ENCODE measurements at regions not wholly inside any gene's neighbourhood (a gene's known extent, or its start where the extent isn't known, plus 50 kb on each side); places are given as distances from the start of the nearest gene placed in this dataset.

GRCh38 chr20:39111359-39112177 is 149.4 kb downstream of the DHX35 start:
- Histone ChIP-seq H3K27ac (no peak overlapping the region), H3K27me3 (peaks cover 0 to 4% of the 10 kb centered on the region in 2 donors), H3K36me3 (replicated peaks in 1 of 2; ENCODE audit: insufficient read depth in 1 of 2, low read depth in 2 of 2) (no peaks in the 10 kb centered on the region), H3K4me1 (peaks cover 5% of the 10 kb centered on the region), H3K4me3 (no peak overlapping the region), H3K9me3 (no peaks in the 10 kb centered on the region)
- DNase-seq: no peak
- peak; percentile 12 for ATAC-seq
- TF ChIP-seq, protein P1, sequence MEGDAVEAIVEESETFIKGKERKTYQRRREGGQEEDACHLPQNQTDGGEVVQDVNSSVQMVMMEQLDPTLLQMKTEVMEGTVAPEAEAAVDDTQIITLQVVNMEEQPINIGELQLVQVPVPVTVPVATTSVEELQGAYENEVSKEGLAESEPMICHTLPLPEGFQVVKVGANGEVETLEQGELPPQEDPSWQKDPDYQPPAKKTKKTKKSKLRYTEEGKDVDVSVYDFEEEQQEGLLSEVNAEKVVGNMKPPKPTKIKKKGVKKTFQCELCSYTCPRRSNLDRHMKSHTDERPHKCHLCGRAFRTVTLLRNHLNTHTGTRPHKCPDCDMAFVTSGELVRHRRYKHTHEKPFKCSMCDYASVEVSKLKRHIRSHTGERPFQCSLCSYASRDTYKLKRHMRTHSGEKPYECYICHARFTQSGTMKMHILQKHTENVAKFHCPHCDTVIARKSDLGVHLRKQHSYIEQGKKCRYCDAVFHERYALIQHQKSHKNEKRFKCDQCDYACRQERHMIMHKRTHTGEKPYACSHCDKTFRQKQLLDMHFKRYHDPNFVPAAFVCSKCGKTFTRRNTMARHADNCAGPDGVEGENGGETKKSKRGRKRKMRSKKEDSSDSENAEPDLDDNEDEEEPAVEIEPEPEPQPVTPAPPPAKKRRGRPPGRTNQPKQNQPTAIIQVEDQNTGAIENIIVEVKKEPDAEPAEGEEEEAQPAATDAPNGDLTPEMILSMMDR (IDR thresholded peaks at IDR 0.05): no peak
- no peak for TF ChIP-seq POLR2A (IDR thresholded peaks at IDR 0.05)
- 0 to 11% methylated on average over 4 of the region's 4 CpGs for WGBS, 2 donors
- intact Hi-C loops (cut with DNase I): no loop called here

GRCh38 chr20:39110819-39111136 is 148.6 kb downstream of the DHX35 start:
- no peaks in the 10 kb centered on the region for H3K36me3 ChIP-seq (replicated peaks in 1 of 2; ENCODE audit: insufficient read depth in 1 of 2, low read depth in 2 of 2)
- H3K27me3 ChIP-seq: peaks cover 0 to 4% of the 10 kb centered on the region in 2 donors
- ATAC-seq: no peak
- no peak for DNase-seq
- no peak for TF ChIP-seq POLR2A (IDR thresholded peaks at IDR 0.05)
- TF ChIP-seq, protein P1 (IDR thresholded peaks at IDR 0.05): no peak
- H3K9me3 ChIP-seq: no peaks in the 10 kb centered on the region
- no peak overlapping the region for H3K27ac ChIP-seq
- intact Hi-C loops (cut with DNase I): no loop called here
- peaks cover 5% of the 10 kb centered on the region for H3K4me1 ChIP-seq
- H3K4me3 ChIP-seq: no peak overlapping the region

- intact Hi-C loops (cut with DNase I): no loop called here
- H3K4me1 ChIP-seq: peaks cover 5% of the 10 kb centered on the region
- H3K36me3 ChIP-seq (replicated peaks in 1 of 2; ENCODE audit: insufficient read depth in 1 of 2, low read depth in 2 of 2): no peaks in the 10 kb centered on the region
- no peak overlapping the region for H3K4me3 ChIP-seq
- no peak for TF ChIP-seq POLR2A (IDR thresholded peaks at IDR 0.05)
- TF ChIP-seq, protein P1 (IDR thresholded peaks at IDR 0.05): no peak
- H3K27me3 ChIP-seq: peaks cover 0 to 4% of the 10 kb centered on the region in 2 donors
- peak in 2 of 4 donors; percentile 6 to 12 for DNase-seq
- no peak for ATAC-seq
- WGBS, 2 donors: 7 to 16% methylated on average over 10 of the region's 10 CpGs
- no peaks in the 10 kb centered on the region for H3K9me3 ChIP-seq
- H3K27ac ChIP-seq: no peak overlapping the region
These were observed 148.0 kb downstream of the DHX35 start for GRCh38 chr20:39109933-39110818.

DNA sequence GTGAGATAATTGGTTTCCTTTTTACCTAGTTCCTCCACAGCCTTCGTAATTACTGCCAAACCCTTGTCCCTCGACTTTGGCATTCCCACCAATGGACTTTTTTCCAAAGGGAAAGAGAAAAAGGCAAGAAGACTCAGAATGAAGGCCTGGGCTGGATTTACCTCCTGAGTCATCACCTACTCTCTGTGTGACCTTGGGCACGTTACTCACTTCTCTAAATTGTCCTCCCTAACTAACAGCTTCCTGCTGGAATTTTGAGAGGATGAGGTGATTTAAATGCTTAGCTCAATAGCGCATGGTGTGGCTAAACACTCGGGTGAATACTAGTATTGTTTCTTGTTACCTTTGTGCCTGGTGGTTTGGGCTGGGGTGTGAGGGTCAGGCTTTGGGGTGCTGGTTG is 146.6 kb downstream of the DHX35 start:
- DNase-seq: no peak
- peaks cover 0 to 4% of the 10 kb centered on the region in 2 donors for H3K27me3 ChIP-seq

More for the DNA sequence above, 146.6 kb downstream of the DHX35 start:
- no peak for ATAC-seq
- intact Hi-C loops (cut with DNase I): no loop called here
- no peaks in the 10 kb centered on the region for H3K9me3 ChIP-seq
- no peaks in the 10 kb centered on the region for H3K36me3 ChIP-seq (replicated peaks in 1 of 2; ENCODE audit: insufficient read depth in 1 of 2, low read depth in 2 of 2)
- WGBS, 2 donors: 38 to 44% methylated on average over 5 of the region's 5 CpGs
- no peak overlapping the region for H3K27ac ChIP-seq
- no peak for TF ChIP-seq POLR2A (IDR thresholded peaks at IDR 0.05)
- TF ChIP-seq, protein P1 (IDR thresholded peaks at IDR 0.05): no peak
- no peak overlapping the region for H3K4me3 ChIP-seq
- H3K4me1 ChIP-seq: peaks cover 5% of the 10 kb centered on the region

Data from body of pancreas (tissue), 4 donors.